Ishikawa (cell line): ENCODE measurements at regions not wholly inside any gene's neighbourhood (a gene's known extent, or its start where the extent isn't known, plus 50 kb on each side); places are given as distances from the start of the nearest gene placed in this dataset.

ENCODE experiments used
- CEBPB ChIP-seq: IDR thresholded peaks from 2 replicates; pipeline ENCODE4 v1.6.1; 2012
- CREB1 ChIP-seq: IDR thresholded peaks from 2 replicates; pipeline ENCODE4 v1.6.1; 2012; ENCODE audit warnings: low read depth
- EGR1 ChIP-seq: IDR thresholded peaks from 2 replicates; pipeline ENCODE4 v1.6.1; 2012
- EP300 ChIP-seq: IDR thresholded peaks from 2 replicates; pipeline ENCODE4 v1.6.1; 2012; ENCODE audit warnings: borderline replicate concordance
- FOXM1 ChIP-seq: IDR thresholded peaks from 2 replicates; pipeline ENCODE4 v1.6.1; 2012; ENCODE audit warnings: low read depth, borderline replicate concordance
- MAX ChIP-seq: IDR thresholded peaks from 2 replicates; pipeline ENCODE4 v1.6.1; 2012
- NFIC ChIP-seq: IDR thresholded peaks from 2 replicates; pipeline ENCODE4 v1.6.1; 2012
- RAD21 ChIP-seq: IDR thresholded peaks from 2 replicates; pipeline ENCODE4 v1.6.1; 2012; ENCODE audit warnings: low read depth
- TAF1 ChIP-seq: IDR thresholded peaks from 2 replicates; pipeline ENCODE4 v1.6.1; 2012; ENCODE audit warnings: low read depth, mild to moderate bottlenecking
- TCF12 ChIP-seq: IDR thresholded peaks from 2 replicates; pipeline ENCODE4 v1.6.1; 2012; ENCODE audit warnings: low read depth
- TEAD4 ChIP-seq: IDR thresholded peaks from 2 replicates; pipeline ENCODE4 v1.6.1; 2012
- YY1 ChIP-seq: IDR thresholded peaks from 2 replicates; pipeline ENCODE4 v1.6.1; 2012; ENCODE audit warnings: low read depth
- ZBTB7A ChIP-seq: IDR thresholded peaks from 2 replicates; pipeline ENCODE4 v1.6.1; 2012; ENCODE audit warnings: low read depth
- TF ChIP-seq, protein P1 (sequence below): IDR thresholded peaks from 2 replicates; pipeline ENCODE4 v1.6.1; 2012; ENCODE audit warnings: low read depth, mild to moderate bottlenecking
- TF ChIP-seq, protein P2 (sequence below): IDR thresholded peaks from 2 replicates; pipeline ENCODE4 v1.6.1; 2012

GRCh38 chr3:176794406-176794805, 402.9 kb downstream of the TBL1XR1 start:
- TF ChIP-seq EGR1 (no peak), CREB1 (no peak), CEBPB (no peak), ZBTB7A (no peak), TCF12 (no peak), RAD21 (no peak), TEAD4 (no peak), MAX (no peak), EP300 (no peak)

DNA sequence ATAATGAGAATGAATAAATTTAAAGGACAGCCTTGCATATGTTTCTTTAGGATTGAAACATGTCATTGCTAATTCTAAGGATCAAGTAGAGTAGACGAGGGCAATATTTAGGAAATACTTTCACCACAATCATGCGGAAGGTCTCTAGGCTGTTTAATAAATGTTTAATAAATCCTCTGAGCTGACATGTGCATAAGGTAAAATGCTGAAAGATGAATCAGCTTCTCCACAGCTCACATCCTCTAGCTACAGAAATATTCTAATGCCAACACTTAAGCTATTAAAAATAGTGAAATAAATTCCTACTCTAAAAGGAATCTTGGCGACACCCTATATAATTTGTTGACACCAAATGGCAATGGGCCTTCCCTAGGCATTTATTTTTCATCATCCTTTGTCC, 407.3 kb downstream of the TBL1XR1 start:
- TF ChIP-seq CEBPB (no peak), NFIC (no peak), TEAD4 (no peak), TCF12 (no peak), EGR1 (no peak), EP300 (no peak), FOXM1 (no peak), ZBTB7A (no peak), RAD21 (no peak)
- TF ChIP-seq, protein P1, sequence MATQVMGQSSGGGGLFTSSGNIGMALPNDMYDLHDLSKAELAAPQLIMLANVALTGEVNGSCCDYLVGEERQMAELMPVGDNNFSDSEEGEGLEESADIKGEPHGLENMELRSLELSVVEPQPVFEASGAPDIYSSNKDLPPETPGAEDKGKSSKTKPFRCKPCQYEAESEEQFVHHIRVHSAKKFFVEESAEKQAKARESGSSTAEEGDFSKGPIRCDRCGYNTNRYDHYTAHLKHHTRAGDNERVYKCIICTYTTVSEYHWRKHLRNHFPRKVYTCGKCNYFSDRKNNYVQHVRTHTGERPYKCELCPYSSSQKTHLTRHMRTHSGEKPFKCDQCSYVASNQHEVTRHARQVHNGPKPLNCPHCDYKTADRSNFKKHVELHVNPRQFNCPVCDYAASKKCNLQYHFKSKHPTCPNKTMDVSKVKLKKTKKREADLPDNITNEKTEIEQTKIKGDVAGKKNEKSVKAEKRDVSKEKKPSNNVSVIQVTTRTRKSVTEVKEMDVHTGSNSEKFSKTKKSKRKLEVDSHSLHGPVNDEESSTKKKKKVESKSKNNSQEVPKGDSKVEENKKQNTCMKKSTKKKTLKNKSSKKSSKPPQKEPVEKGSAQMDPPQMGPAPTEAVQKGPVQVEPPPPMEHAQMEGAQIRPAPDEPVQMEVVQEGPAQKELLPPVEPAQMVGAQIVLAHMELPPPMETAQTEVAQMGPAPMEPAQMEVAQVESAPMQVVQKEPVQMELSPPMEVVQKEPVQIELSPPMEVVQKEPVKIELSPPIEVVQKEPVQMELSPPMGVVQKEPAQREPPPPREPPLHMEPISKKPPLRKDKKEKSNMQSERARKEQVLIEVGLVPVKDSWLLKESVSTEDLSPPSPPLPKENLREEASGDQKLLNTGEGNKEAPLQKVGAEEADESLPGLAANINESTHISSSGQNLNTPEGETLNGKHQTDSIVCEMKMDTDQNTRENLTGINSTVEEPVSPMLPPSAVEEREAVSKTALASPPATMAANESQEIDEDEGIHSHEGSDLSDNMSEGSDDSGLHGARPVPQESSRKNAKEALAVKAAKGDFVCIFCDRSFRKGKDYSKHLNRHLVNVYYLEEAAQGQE = no peak

- TF ChIP-seq TAF1 (no peak), TCF12 (peak; percentile 72; the same call in 1 of the 2 replicates), NFIC (peak; percentile 74), CREB1 (no peak), MAX (no peak), EP300 (peak; percentile 63), EGR1 (no peak), TEAD4 (peak; percentile 86), YY1 (no peak), RAD21 (no peak), CEBPB (peak; percentile 42; the same call in 1 of the 2 replicates), ZBTB7A (no peak), FOXM1 (peak; percentile 25; the same call in 1 of the 2 replicates)
- TF ChIP-seq, protein P2, sequence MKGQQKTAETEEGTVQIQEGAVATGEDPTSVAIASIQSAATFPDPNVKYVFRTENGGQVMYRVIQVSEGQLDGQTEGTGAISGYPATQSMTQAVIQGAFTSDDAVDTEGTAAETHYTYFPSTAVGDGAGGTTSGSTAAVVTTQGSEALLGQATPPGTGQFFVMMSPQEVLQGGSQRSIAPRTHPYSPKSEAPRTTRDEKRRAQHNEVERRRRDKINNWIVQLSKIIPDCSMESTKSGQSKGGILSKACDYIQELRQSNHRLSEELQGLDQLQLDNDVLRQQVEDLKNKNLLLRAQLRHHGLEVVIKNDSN = no peak
- TF ChIP-seq, protein P1 = no peak
Measured at GRCh38 chr3:176789281-176789705, 408.0 kb downstream of the TBL1XR1 start.

- no peak for TF ChIP-seq YY1
- TF ChIP-seq NFIC = no peak
- TF ChIP-seq TCF12 = no peak
- TF ChIP-seq RAD21 = no peak
- TF ChIP-seq, protein P1 = no peak
- no peak for TF ChIP-seq CREB1
- no peak for TF ChIP-seq TAF1
- TF ChIP-seq EGR1 = no peak
- no peak for TF ChIP-seq EP300
- TF ChIP-seq TEAD4 = no peak
- TF ChIP-seq MAX = no peak
- TF ChIP-seq FOXM1 = no peak
- TF ChIP-seq, protein P2 = no peak
- TF ChIP-seq ZBTB7A = no peak
- no peak for TF ChIP-seq CEBPB
Measured at GRCh38 chr3:176787506-176787905, 409.8 kb downstream of the TBL1XR1 start.
